ENCODE measurements at regions not wholly inside any gene's neighbourhood (a gene's known extent, or its start where the extent isn't known, plus 50 kb on each side); places are given as distances from the start of the nearest gene placed in this dataset.

DNA sequence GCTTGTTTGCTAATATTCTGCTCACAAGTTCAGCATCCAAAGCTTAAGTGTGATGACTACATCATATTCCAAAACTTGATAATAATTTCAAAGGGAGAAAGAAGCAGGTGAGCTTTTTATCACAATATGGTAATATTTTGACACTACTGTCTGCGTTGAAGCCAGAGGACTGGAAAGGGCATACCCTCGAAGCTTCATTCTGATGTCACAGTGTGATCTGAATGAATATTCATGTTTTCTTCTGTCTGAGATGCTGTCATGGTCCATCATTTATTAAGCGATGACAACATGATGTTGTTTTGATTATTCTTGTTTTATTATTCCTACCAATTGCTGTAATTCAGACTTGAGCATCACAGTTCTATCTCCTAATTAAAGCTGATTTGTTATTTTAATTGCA lies 625.4 kb downstream of the ZPLD1 start:
- TF ChIP-seq, protein P1, sequence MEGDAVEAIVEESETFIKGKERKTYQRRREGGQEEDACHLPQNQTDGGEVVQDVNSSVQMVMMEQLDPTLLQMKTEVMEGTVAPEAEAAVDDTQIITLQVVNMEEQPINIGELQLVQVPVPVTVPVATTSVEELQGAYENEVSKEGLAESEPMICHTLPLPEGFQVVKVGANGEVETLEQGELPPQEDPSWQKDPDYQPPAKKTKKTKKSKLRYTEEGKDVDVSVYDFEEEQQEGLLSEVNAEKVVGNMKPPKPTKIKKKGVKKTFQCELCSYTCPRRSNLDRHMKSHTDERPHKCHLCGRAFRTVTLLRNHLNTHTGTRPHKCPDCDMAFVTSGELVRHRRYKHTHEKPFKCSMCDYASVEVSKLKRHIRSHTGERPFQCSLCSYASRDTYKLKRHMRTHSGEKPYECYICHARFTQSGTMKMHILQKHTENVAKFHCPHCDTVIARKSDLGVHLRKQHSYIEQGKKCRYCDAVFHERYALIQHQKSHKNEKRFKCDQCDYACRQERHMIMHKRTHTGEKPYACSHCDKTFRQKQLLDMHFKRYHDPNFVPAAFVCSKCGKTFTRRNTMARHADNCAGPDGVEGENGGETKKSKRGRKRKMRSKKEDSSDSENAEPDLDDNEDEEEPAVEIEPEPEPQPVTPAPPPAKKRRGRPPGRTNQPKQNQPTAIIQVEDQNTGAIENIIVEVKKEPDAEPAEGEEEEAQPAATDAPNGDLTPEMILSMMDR (IDR thresholded peaks at IDR 0.05; ENCODE audit: low read length): no peak
- no peak for TF ChIP-seq EZH2 (optimal IDR thresholded peaks at IDR 0.05; ENCODE audit: low read depth, low read length)

Measured in MM.1S (cell line).